ENCODE measurements at regions not wholly inside any gene's neighbourhood (a gene's known extent, or its start where the extent isn't known, plus 50 kb on each side); places are given as distances from the start of the nearest gene placed in this dataset.

- Histone ChIP-seq H3K9me3 (peaks cover 0 to 3% of the 10 kb centered on the region in 2 donors), H3K27me3 (no peaks in the 10 kb centered on the region), H3K36me3 (no peaks in the 10 kb centered on the region), H3K4me1 (no peaks in the 10 kb centered on the region), H3K27ac (no peak overlapping the region), H3K4me3 (no peak overlapping the region)
- DNase-seq, result no peak
- ATAC-seq, result no peak
- intact Hi-C loops (cut with DNase I), result no loop called here
- TF ChIP-seq, protein P1, sequence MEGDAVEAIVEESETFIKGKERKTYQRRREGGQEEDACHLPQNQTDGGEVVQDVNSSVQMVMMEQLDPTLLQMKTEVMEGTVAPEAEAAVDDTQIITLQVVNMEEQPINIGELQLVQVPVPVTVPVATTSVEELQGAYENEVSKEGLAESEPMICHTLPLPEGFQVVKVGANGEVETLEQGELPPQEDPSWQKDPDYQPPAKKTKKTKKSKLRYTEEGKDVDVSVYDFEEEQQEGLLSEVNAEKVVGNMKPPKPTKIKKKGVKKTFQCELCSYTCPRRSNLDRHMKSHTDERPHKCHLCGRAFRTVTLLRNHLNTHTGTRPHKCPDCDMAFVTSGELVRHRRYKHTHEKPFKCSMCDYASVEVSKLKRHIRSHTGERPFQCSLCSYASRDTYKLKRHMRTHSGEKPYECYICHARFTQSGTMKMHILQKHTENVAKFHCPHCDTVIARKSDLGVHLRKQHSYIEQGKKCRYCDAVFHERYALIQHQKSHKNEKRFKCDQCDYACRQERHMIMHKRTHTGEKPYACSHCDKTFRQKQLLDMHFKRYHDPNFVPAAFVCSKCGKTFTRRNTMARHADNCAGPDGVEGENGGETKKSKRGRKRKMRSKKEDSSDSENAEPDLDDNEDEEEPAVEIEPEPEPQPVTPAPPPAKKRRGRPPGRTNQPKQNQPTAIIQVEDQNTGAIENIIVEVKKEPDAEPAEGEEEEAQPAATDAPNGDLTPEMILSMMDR (IDR thresholded peaks at IDR 0.05), result no peak
Measured at GRCh38 chr5:62198421-62198820, 107.6 kb upstream of the KIF2A start.

- no peaks in the 10 kb centered on the region for H3K4me1 ChIP-seq
- no peaks in the 10 kb centered on the region for H3K27me3 ChIP-seq
- no peaks in the 10 kb centered on the region for H3K9me3 ChIP-seq
- no peak overlapping the region for H3K27ac ChIP-seq
- DNase-seq (no peak), ATAC-seq (no peak)
- intact Hi-C loops (cut with DNase I), result no loop called here
- H3K36me3 ChIP-seq, result no peaks in the 10 kb centered on the region
- H3K4me3 ChIP-seq, result no peak overlapping the region
- TF ChIP-seq, protein P1 (IDR thresholded peaks at IDR 0.05), result no peak
Measured at GRCh38 chr5:62199792-62200716, 106.0 kb upstream of the KIF2A start.

- H3K4me1 ChIP-seq, result no peaks in the 10 kb centered on the region
Measured at GRCh38 chr5:62206150-62206829, 99.7 kb upstream of the KIF2A start.

GRCh38 chr5:62208218-62208852 is 97.7 kb upstream of the KIF2A start:
- no peaks in the 10 kb centered on the region for H3K27me3 ChIP-seq
- no peaks in the 10 kb centered on the region for H3K4me1 ChIP-seq
- ATAC-seq (no peak), DNase-seq (no peak)
- no peak overlapping the region for H3K4me3 ChIP-seq
- H3K9me3 ChIP-seq, result no peaks in the 10 kb centered on the region
- intact Hi-C loops (cut with DNase I), result no loop called here
- TF ChIP-seq, protein P1 (IDR thresholded peaks at IDR 0.05), result no peak
- no peaks in the 10 kb centered on the region for H3K36me3 ChIP-seq
- no peak overlapping the region for H3K27ac ChIP-seq

More at GRCh38 chr5:62206150-62206829, 99.7 kb upstream of the KIF2A start:
- H3K27me3 ChIP-seq, result no peaks in the 10 kb centered on the region
- DNase-seq, result no peak
- intact Hi-C loops (cut with DNase I), result no loop called here
- ATAC-seq, result no peak
- H3K9me3 ChIP-seq, result no peaks in the 10 kb centered on the region
- H3K27ac ChIP-seq, result no peak overlapping the region
- no peak overlapping the region for H3K4me3 ChIP-seq
- TF ChIP-seq, protein P1 (IDR thresholded peaks at IDR 0.05), result no peak
- no peaks in the 10 kb centered on the region for H3K36me3 ChIP-seq

DNA sequence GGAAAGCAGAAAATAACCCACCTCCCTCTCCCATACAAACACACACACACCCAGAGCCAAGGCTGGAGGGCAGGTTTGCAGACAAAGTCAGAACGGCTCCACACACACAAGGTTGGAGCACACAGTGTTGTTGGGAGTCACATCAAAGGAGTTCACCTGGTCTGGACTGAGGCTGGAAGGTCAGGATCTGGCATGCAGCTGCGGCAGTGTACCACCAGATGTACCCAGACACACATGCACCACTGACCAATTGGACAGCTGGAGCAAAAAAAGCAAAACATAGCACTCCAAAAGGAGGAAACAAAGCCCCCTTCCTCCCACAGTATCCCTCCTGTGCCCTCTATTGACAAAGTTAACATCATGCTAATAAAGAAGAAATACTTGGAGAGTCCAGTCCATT is 94.6 kb upstream of the KIF2A start:
- ATAC-seq (no peak), DNase-seq (no peak)
- TF ChIP-seq, protein P1 (IDR thresholded peaks at IDR 0.05), result no peak
- H3K9me3 ChIP-seq, result no peaks in the 10 kb centered on the region
- H3K36me3 ChIP-seq, result no peaks in the 10 kb centered on the region
- intact Hi-C loops (cut with DNase I), result no loop called here
- no peaks in the 10 kb centered on the region for H3K27me3 ChIP-seq
- no peaks in the 10 kb centered on the region for H3K4me1 ChIP-seq
- H3K27ac ChIP-seq, result no peak overlapping the region
- no peak overlapping the region for H3K4me3 ChIP-seq
